Prostate gland (tissue), 2 donors: ENCODE measurements at regions not wholly inside any gene's neighbourhood (a gene's known extent, or its start where the extent isn't known, plus 50 kb on each side); places are given as distances from the start of the nearest gene placed in this dataset.

Experiments used
- DNase-seq: peaks from one replicate; pipeline ENCODE4 v3.0.0-alpha.2; 2019; ENCODE audit warnings: low spot score
- H3K27ac ChIP-seq, 2 donors: fragments of 200-600 bp; sonication (generic); 2 replicates each; pipeline ENCODE4 v1.5.1; 2017 to 2019
- H3K27me3 ChIP-seq: fragments of 200-600 bp; sonication (generic); replicated peaks from 2 replicates; pipeline ENCODE4 v1.5.1; 2019; ENCODE audit not compliant: insufficient read depth
- H3K36me3 ChIP-seq, 2 donors: fragments of 200-600 bp; sonication (generic); 1 replicate in 1 of 2; 2 replicates in 1 of 2; pipeline versions ENCODE4 v1.5.1 to v1.8.1; 2017 to 2019
- H3K4me1 ChIP-seq: fragments of 200-600 bp; sonication (generic); replicated peaks from 2 replicates; pipeline ENCODE4 v1.5.1; 2019
- H3K4me3 ChIP-seq, 2 donors: fragments of 200-600 bp; sonication (generic); 2 replicates each; pipeline ENCODE4 v1.5.1; 2017 to 2019
- H3K9me3 ChIP-seq: fragments of 200-600 bp; sonication (generic); 2 replicates; pipeline ENCODE4 v1.5.1; 2017
- CTCF ChIP-seq, 4 experiments: fragments of 200-600 bp in 2 of 4; fragments of 450-650 bp in 2 of 4; sonication (generic) in 2 of 4; IDR thresholded peaks; 1 replicate in 3 of 4; 2 replicates in 1 of 4; pipeline ENCODE4 v1.5.1; 2016 to 2019; ENCODE audit warnings: antibody characterized with exemption in 4 of 4, mild to moderate bottlenecking in 2 of 4, moderate library complexity in 2 of 4
- POLR2A ChIP-seq: fragments of 450-650 bp; IDR thresholded peaks from one replicate; pipeline ENCODE4 v1.6.1; 2016; ENCODE audit warnings: antibody characterized with exemption, mild to moderate bottlenecking
- POLR2AphosphoS5 ChIP-seq: sonication (generic); formaldehyde crosslinking; IDR thresholded peaks from one replicate; pipeline ENCODE4 v1.6.1; 2017; ENCODE audit warnings: antibody characterized with exemption
- WGBS: methylation state at CpG from one replicate; pipeline ENCODE4 v1.1.5; 2018; 5-methylcytosine and 5-hydroxymethylcytosine counted together
- intact Hi-C: fragments of 100-400 bp; cut with DNase I; formaldehyde crosslinking; loops from one replicate; pipeline ENCODE4 v1.14.2; 2022

- TF ChIP-seq POLR2AphosphoS5: no peak
- TF ChIP-seq CTCF (IDR thresholded peaks at IDR 0.05): no peak
- TF ChIP-seq POLR2A: no peak
- Histone ChIP-seq H3K27ac (no peak overlapping the region), H3K27me3 (no peaks in the 10 kb centered on the region), H3K9me3 (no peaks in the 10 kb centered on the region), H3K4me1 (no peaks in the 10 kb centered on the region), H3K4me3 (no peak overlapping the region), H3K36me3 (no peaks in the 10 kb centered on the region)
- no peak for DNase-seq
- intact Hi-C loops: no loop called here
Measured at GRCh38 chr2:153071090-153071489, 352.7 kb downstream of the ARL6IP6 start.

- H3K4me3 ChIP-seq: no peak overlapping the region
- no peaks in the 10 kb centered on the region for H3K27me3 ChIP-seq
- no peaks in the 10 kb centered on the region for H3K36me3 ChIP-seq
- WGBS: 42% methylated on average over 2 of the region's 2 CpGs
- H3K9me3 ChIP-seq: no peaks in the 10 kb centered on the region
- no peak overlapping the region for H3K27ac ChIP-seq
- TF ChIP-seq CTCF (IDR thresholded peaks at IDR 0.05) (no peak), POLR2A (no peak), POLR2AphosphoS5 (no peak)
- DNase-seq: no peak
- intact Hi-C loops: no loop called here
- no peaks in the 10 kb centered on the region for H3K4me1 ChIP-seq
Measured at GRCh38 chr2:153068915-153069314, 350.5 kb downstream of the ARL6IP6 start.

GRCh38 chr2:153068052-153068451 lies 349.6 kb downstream of the ARL6IP6 start:
- H3K27ac ChIP-seq: no peak overlapping the region
- no peak overlapping the region for H3K4me3 ChIP-seq
- no peaks in the 10 kb centered on the region for H3K27me3 ChIP-seq
- intact Hi-C loops: no loop called here
- no peak for DNase-seq
- H3K36me3 ChIP-seq: no peaks in the 10 kb centered on the region
- TF ChIP-seq POLR2A (no peak), CTCF (IDR thresholded peaks at IDR 0.05) (no peak), POLR2AphosphoS5 (no peak)
- no peaks in the 10 kb centered on the region for H3K9me3 ChIP-seq
- 90% methylated on average over 2 of the region's 2 CpGs for whole genome bisulfite sequencing
- H3K4me1 ChIP-seq: no peaks in the 10 kb centered on the region

- Histone ChIP-seq H3K27me3 (no peaks in the 10 kb centered on the region), H3K4me3 (no peak overlapping the region), H3K36me3 (no peaks in the 10 kb centered on the region), H3K9me3 (no peaks in the 10 kb centered on the region), H3K4me1 (no peaks in the 10 kb centered on the region), H3K27ac (no peak overlapping the region)
- WGBS: 17% methylated on average over 3 of the region's 3 CpGs
- DNase-seq: peak; percentile 51
- no peak for TF ChIP-seq POLR2A
- peak; percentile 81 for TF ChIP-seq POLR2AphosphoS5
- intact Hi-C loops: no loop called here
Measured at GRCh38 chr2:153059338-153060052, 341.1 kb downstream of the ARL6IP6 start.

DNA sequence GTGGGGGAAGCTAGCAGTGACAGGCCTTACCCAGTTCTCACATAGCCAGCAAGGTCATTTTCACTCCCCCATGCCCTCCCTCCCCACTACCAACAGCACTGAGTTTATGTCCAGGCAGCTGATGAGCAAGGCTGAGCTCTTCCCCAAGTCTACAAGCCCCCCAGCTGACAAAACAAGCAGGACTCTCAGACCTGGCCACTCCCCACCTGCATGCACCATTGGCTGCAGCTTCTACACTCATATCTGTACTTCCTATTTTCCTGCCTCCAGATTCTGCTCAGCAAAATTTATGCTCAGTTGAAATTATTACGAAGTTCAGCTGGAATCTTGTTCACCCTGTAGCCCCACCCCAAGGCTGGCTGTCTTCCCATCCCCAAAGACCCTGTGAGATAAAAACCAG lies 339.3 kb downstream of the ARL6IP6 start:
- no peak for TF ChIP-seq POLR2A
- TF ChIP-seq POLR2AphosphoS5: no peak
- no peak for TF ChIP-seq CTCF (IDR thresholded peaks at IDR 0.05)
- no peaks in the 10 kb centered on the region for H3K36me3 ChIP-seq
- 76% methylated on average over 1 of the region's 1 CpG for WGBS
- no peak overlapping the region for H3K4me3 ChIP-seq
- H3K9me3 ChIP-seq: no peaks in the 10 kb centered on the region
- H3K4me1 ChIP-seq: no peaks in the 10 kb centered on the region
- no peaks in the 10 kb centered on the region for H3K27me3 ChIP-seq
- intact Hi-C loops: no loop called here
- DNase-seq: no peak
- no peak overlapping the region for H3K27ac ChIP-seq
